ENCODE measurements at regions not wholly inside any gene's neighbourhood (a gene's known extent, or its start where the extent isn't known, plus 50 kb on each side); places are given as distances from the start of the nearest gene placed in this dataset.

GRCh38 chr4:151939670-151940069 lies 178.9 kb upstream of the GATB start:
- DNase-seq (ENCODE audit: low spot score) = no peak

- DNase-seq (ENCODE audit: low spot score) = no peak
These were observed 174.6 kb upstream of the GATB start for GRCh38 chr4:151935411-151935810.

- no peak for DNase-seq (ENCODE audit: low spot score)
These were observed 174.0 kb upstream of the GATB start for GRCh38 chr4:151934766-151935165.

GRCh38 chr4:151933122-151933827 lies 172.5 kb upstream of the GATB start:
- no peak for DNase-seq (ENCODE audit: low spot score)

- no peak for DNase-seq (ENCODE audit: low spot score)
These were observed 170.8 kb upstream of the GATB start for GRCh38 chr4:151931563-151931962.

GRCh38 chr4:151930372-151930771 lies 169.6 kb upstream of the GATB start:
- DNase-seq (ENCODE audit: low spot score) = no peak

GRCh38 chr4:151928112-151928511 lies 167.3 kb upstream of the GATB start:
- no peak for DNase-seq (ENCODE audit: low spot score)

- DNase-seq (ENCODE audit: low spot score) = no peak
These were observed 162.0 kb upstream of the GATB start for GRCh38 chr4:151922811-151923210.

- DNase-seq (ENCODE audit: low spot score) = no peak
These were observed 161.5 kb upstream of the GATB start for GRCh38 chr4:151922306-151922705.

- DNase-seq (ENCODE audit: low spot score) = no peak
These were observed 161.0 kb upstream of the GATB start for GRCh38 chr4:151921811-151922210.

GRCh38 chr4:151921386-151921785 lies 160.6 kb upstream of the GATB start:
- no peak for DNase-seq (ENCODE audit: low spot score)

GRCh38 chr4:151917145-151917734 lies 156.4 kb upstream of the GATB start:
- no peak for DNase-seq (ENCODE audit: low spot score)

- DNase-seq (ENCODE audit: low spot score) = no peak
These were observed 151.8 kb upstream of the GATB start for GRCh38 chr4:151912632-151913031.

- DNase-seq (ENCODE audit: low spot score) = no peak
These were observed 151.2 kb upstream of the GATB start for GRCh38 chr4:151911970-151912369.

- no peak for DNase-seq (ENCODE audit: low spot score)
These were observed 148.1 kb upstream of the GATB start for GRCh38 chr4:151908734-151909497.

- no peak for DNase-seq (ENCODE audit: low spot score)
These were observed 147.4 kb upstream of the GATB start for GRCh38 chr4:151908201-151908600.

- no peak for DNase-seq (ENCODE audit: low spot score)
These were observed 145.6 kb upstream of the GATB start for GRCh38 chr4:151906438-151906837.

GRCh38 chr4:151905197-151905596 lies 144.4 kb upstream of the GATB start:
- DNase-seq (ENCODE audit: low spot score) = no peak

GRCh38 chr4:151901631-151902030 lies 140.8 kb upstream of the GATB start:
- no peak for DNase-seq (ENCODE audit: low spot score)

- DNase-seq (ENCODE audit: low spot score) = no peak
These were observed 136.1 kb upstream of the GATB start for GRCh38 chr4:151896880-151897279.

GRCh38 chr4:151895671-151896070 lies 134.9 kb upstream of the GATB start:
- no peak for DNase-seq (ENCODE audit: low spot score)

GRCh38 chr4:151894246-151894645 lies 133.4 kb upstream of the GATB start:
- DNase-seq (ENCODE audit: low spot score) = no peak

- DNase-seq (ENCODE audit: low spot score) = no peak
These were observed 127.6 kb upstream of the GATB start for GRCh38 chr4:151888367-151888866.
